ENCODE measurements at regions not wholly inside any gene's neighbourhood (a gene's known extent, or its start where the extent isn't known, plus 50 kb on each side); places are given as distances from the start of the nearest gene placed in this dataset.
"Not testable (repeated sequence)": the region's sequence is repeated elsewhere in the genome, so short reads cannot be mapped to it uniquely, and the experiment has no call there.

GRCh38 chrX:42832764-42833549, 55.0 kb upstream of the PPP1R2C start:
- no peak for DNase-seq

- DNase-seq = not testable (repeated sequence)
Measured at GRCh38 chrX:42833550-42833940, 55.6 kb upstream of the PPP1R2C start.

GRCh38 chrX:42837101-42837726, 59.3 kb upstream of the PPP1R2C start:
- DNase-seq = no peak

GRCh38 chrX:42837747-42838146, 59.8 kb upstream of the PPP1R2C start:
- no peak for DNase-seq

- no peak for DNase-seq
Measured at GRCh38 chrX:42839632-42840031, 61.7 kb upstream of the PPP1R2C start.

GRCh38 chrX:42846741-42847140, 68.8 kb upstream of the PPP1R2C start:
- no peak for DNase-seq

- no peak for DNase-seq
Measured at GRCh38 chrX:42855259-42855658, 77.3 kb upstream of the PPP1R2C start.

- DNase-seq = no peak
Measured at GRCh38 chrX:42857766-42858165, 79.8 kb upstream of the PPP1R2C start.

- DNase-seq = no peak
Measured at GRCh38 chrX:42869011-42869410, 91.0 kb upstream of the PPP1R2C start.

- no peak for DNase-seq
Measured at GRCh38 chrX:42869659-42870476, 91.9 kb upstream of the PPP1R2C start.

- no peak for DNase-seq
Measured at GRCh38 chrX:42886519-42886918, 108.6 kb upstream of the PPP1R2C start.

GRCh38 chrX:42900947-42901346, 123.0 kb upstream of the PPP1R2C start:
- DNase-seq = no peak

- DNase-seq = no peak
Measured at GRCh38 chrX:42902513-42902912, 124.5 kb upstream of the PPP1R2C start.

GRCh38 chrX:42920752-42921151, 142.8 kb upstream of the PPP1R2C start:
- peak; percentile 76 for DNase-seq

GRCh38 chrX:42930071-42930470, 152.1 kb upstream of the PPP1R2C start:
- no peak for DNase-seq

GRCh38 chrX:42930951-42931350, 153.0 kb upstream of the PPP1R2C start:
- DNase-seq = no peak

GRCh38 chrX:42933187-42933586, 155.2 kb upstream of the PPP1R2C start:
- DNase-seq = no peak

- peak; percentile 75 for DNase-seq
Measured at GRCh38 chrX:42934020-42934726, 156.2 kb upstream of the PPP1R2C start.

- no peak for DNase-seq
Measured at GRCh38 chrX:42941671-42942070, 163.7 kb upstream of the PPP1R2C start.

GRCh38 chrX:42943051-42943974, 165.3 kb upstream of the PPP1R2C start:
- DNase-seq = peak; percentile 81

- peak; percentile 46 for DNase-seq
Measured at GRCh38 chrX:42944381-42944998, 166.5 kb upstream of the PPP1R2C start.
